Prostate gland (tissue), 2 donors: ENCODE measurements at regions not wholly inside any gene's neighbourhood (a gene's known extent, or its start where the extent isn't known, plus 50 kb on each side); places are given as distances from the start of the nearest gene placed in this dataset.

ENCODE experiments used
- POLR2A ChIP-seq: fragments of 450-650 bp; IDR thresholded peaks from one replicate; pipeline ENCODE4 v1.6.1; 2016; ENCODE audit warnings: antibody characterized with exemption, mild to moderate bottlenecking
- POLR2AphosphoS5 ChIP-seq: sonication (generic); formaldehyde crosslinking; IDR thresholded peaks from one replicate; pipeline ENCODE4 v1.6.1; 2017; ENCODE audit warnings: antibody characterized with exemption
- TF ChIP-seq, protein P1 (sequence below), 4 experiments: fragments of 200-600 bp in 2 of 4; fragments of 450-650 bp in 2 of 4; sonication (generic) in 2 of 4; IDR thresholded peaks; 1 replicate in 3 of 4; 2 replicates in 1 of 4; pipeline ENCODE4 v1.5.1; 2016 to 2019; ENCODE audit warnings: antibody characterized with exemption in 4 of 4, mild to moderate bottlenecking in 2 of 4, moderate library complexity in 2 of 4

DNA sequence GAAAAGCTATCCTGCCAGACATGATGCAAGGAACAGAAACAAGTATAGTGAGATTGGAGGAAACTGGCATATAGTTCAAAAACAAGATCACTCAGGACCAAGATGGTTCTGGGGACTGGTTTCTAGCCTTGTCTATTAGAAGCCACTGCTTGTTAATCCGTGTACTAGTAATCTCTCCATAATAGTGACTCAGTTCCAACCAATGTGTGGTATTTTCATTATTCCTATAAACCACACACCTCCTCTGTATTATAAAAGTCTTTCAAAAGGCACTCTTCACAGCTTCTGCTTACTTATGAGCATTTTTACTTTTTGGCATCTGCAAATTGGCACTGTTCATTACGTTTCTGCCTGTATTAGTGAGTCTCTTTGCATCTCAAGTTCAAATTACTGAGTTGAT, 140.3 kb downstream of the SLC6A15 start:
- TF ChIP-seq POLR2AphosphoS5, result no peak
- TF ChIP-seq, protein P1, sequence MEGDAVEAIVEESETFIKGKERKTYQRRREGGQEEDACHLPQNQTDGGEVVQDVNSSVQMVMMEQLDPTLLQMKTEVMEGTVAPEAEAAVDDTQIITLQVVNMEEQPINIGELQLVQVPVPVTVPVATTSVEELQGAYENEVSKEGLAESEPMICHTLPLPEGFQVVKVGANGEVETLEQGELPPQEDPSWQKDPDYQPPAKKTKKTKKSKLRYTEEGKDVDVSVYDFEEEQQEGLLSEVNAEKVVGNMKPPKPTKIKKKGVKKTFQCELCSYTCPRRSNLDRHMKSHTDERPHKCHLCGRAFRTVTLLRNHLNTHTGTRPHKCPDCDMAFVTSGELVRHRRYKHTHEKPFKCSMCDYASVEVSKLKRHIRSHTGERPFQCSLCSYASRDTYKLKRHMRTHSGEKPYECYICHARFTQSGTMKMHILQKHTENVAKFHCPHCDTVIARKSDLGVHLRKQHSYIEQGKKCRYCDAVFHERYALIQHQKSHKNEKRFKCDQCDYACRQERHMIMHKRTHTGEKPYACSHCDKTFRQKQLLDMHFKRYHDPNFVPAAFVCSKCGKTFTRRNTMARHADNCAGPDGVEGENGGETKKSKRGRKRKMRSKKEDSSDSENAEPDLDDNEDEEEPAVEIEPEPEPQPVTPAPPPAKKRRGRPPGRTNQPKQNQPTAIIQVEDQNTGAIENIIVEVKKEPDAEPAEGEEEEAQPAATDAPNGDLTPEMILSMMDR (IDR thresholded peaks at IDR 0.05), result no peak
- no peak for TF ChIP-seq POLR2A
